Endodermal cell (in vitro differentiated cells): ENCODE measurements at regions not wholly inside any gene's neighbourhood (a gene's known extent, or its start where the extent isn't known, plus 50 kb on each side); places are given as distances from the start of the nearest gene placed in this dataset.

Experiments used
- DNase-seq: peaks from one replicate; pipeline ENCODE4 v3.0.0-alpha.2; 2017
- H3K27ac ChIP-seq: 2 replicates; pipeline ENCODE4 v1.5.1; 2013; ENCODE audit warnings: mild to moderate bottlenecking, low read depth, low read length, moderate library complexity
- H3K27me3 ChIP-seq: 2 replicates; pipeline ENCODE4 v1.6.1; 2013; ENCODE audit warnings: mild to moderate bottlenecking, low read length, moderate library complexity; ENCODE audit not compliant: insufficient read depth, control insufficient read depth, poor library complexity, severe bottlenecking
- H3K36me3 ChIP-seq: 2 replicates; pipeline ENCODE4 v1.7.0; 2013; ENCODE audit warnings: mild to moderate bottlenecking, low read length, moderate library complexity; ENCODE audit not compliant: control insufficient read depth, insufficient read depth
- H3K4me1 ChIP-seq: one replicate; pipeline ENCODE4 v1.7.0; 2013; ENCODE audit warnings: low read length; ENCODE audit not compliant: control insufficient read depth, insufficient read depth
- H3K4me3 ChIP-seq: 2 replicates; pipeline ENCODE4 v1.5.1; 2013; ENCODE audit warnings: mild to moderate bottlenecking, low read length, moderate library complexity
- H3K9ac ChIP-seq: 2 replicates; pipeline ENCODE4 v1.6.1; 2013; ENCODE audit warnings: mild to moderate bottlenecking, low read length, moderate library complexity; ENCODE audit not compliant: poor library complexity, severe bottlenecking; ENCODE audit errors: extremely low read depth
- H3K9me3 ChIP-seq: 2 replicates; pipeline ENCODE4 v1.6.1; 2013; ENCODE audit warnings: mild to moderate bottlenecking, low read length, moderate library complexity; ENCODE audit not compliant: control insufficient read depth
- H3K27ac Mint-ChIP-seq: 2 replicates; pipeline ENCODE4 v1.8.0; 2020; ENCODE audit warnings: mixed read lengths
- H3K27me3 Mint-ChIP-seq: 2 replicates; pipeline ENCODE4 v1.8.0; 2021; ENCODE audit warnings: mild to moderate bottlenecking, mixed read lengths; ENCODE audit not compliant: insufficient read depth
- H3K36me3 Mint-ChIP-seq: 2 replicates; pipeline ENCODE4 v1.8.0; 2020; ENCODE audit warnings: low read depth, mixed read lengths
- H3K4me1 Mint-ChIP-seq: 2 replicates; pipeline ENCODE4 v1.8.0; 2020; ENCODE audit warnings: mixed read lengths
- H3K4me3 Mint-ChIP-seq: 2 replicates; pipeline ENCODE4 v1.8.0; 2020; ENCODE audit warnings: mild to moderate bottlenecking, moderate library complexity, mixed read lengths
- H3K9me3 Mint-ChIP-seq: 2 replicates; pipeline ENCODE4 v1.8.0; 2020; ENCODE audit warnings: mild to moderate bottlenecking, mixed read lengths
- WGBS, 2 experiments: methylation state at CpG; one replicate each; pipeline versions ENCODE4 v1.1.5 to v1.1.7; 2013; ENCODE audit warnings: missing lambda C conversion rate in 2 of 2, mixed read lengths in 1 of 2; ENCODE audit not compliant: insufficient coverage in 1 of 2, insufficient read length in 1 of 2; 5-methylcytosine and 5-hydroxymethylcytosine counted together
- TF ChIP-seq, protein P1 (sequence below): fragments of 200-600 bp; sonication (generic); conservative IDR thresholded peaks from 2 replicates; pipeline ENCODE4 v1.5.0; 2021; ENCODE audit warnings: antibody characterized with exemption, mild to moderate bottlenecking

DNA sequence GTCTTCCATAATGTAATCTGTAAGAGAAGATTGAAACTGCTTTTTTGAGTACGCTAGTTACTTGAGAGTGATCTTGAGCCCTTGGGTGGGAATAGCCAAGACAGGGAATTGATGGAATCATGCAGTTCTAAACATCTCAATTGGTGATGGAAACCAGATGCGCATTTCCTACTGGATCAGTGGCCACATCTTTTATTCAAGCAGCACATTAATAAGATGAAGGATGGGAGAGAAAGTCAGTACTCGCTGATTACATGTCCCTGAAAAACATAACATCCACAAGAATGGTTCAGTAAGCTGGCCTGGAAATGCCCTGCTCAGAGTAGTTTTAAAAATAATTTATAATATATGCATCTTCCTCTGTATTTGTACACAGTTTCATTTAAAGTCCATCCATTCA, 833.8 kb downstream of the JRKL start:
- TF ChIP-seq, protein P1, sequence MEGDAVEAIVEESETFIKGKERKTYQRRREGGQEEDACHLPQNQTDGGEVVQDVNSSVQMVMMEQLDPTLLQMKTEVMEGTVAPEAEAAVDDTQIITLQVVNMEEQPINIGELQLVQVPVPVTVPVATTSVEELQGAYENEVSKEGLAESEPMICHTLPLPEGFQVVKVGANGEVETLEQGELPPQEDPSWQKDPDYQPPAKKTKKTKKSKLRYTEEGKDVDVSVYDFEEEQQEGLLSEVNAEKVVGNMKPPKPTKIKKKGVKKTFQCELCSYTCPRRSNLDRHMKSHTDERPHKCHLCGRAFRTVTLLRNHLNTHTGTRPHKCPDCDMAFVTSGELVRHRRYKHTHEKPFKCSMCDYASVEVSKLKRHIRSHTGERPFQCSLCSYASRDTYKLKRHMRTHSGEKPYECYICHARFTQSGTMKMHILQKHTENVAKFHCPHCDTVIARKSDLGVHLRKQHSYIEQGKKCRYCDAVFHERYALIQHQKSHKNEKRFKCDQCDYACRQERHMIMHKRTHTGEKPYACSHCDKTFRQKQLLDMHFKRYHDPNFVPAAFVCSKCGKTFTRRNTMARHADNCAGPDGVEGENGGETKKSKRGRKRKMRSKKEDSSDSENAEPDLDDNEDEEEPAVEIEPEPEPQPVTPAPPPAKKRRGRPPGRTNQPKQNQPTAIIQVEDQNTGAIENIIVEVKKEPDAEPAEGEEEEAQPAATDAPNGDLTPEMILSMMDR, result no peak
- Mint-ChIP-seq H3K27ac (no peak overlapping the region), H3K27me3 (no peaks in the 10 kb centered on the region), H3K4me1 (peaks cover 15% of the 10 kb centered on the region), H3K36me3 (no peaks in the 10 kb centered on the region), H3K9me3 (no peaks in the 10 kb centered on the region), H3K4me3 (no peak overlapping the region)
- no peak for DNase-seq
- Histone ChIP-seq H3K4me3 (no peak overlapping the region), H3K4me1 (no peaks in the 10 kb centered on the region), H3K9me3 (no peaks in the 10 kb centered on the region), H3K27me3 (no peaks in the 10 kb centered on the region), H3K36me3 (no peaks in the 10 kb centered on the region), H3K9ac (no peak overlapping the region), H3K27ac (no peak overlapping the region)
- WGBS, 2 experiments, result 91 to 98% methylated on average over 1 to 3 of the region's 3 CpGs

DNA sequence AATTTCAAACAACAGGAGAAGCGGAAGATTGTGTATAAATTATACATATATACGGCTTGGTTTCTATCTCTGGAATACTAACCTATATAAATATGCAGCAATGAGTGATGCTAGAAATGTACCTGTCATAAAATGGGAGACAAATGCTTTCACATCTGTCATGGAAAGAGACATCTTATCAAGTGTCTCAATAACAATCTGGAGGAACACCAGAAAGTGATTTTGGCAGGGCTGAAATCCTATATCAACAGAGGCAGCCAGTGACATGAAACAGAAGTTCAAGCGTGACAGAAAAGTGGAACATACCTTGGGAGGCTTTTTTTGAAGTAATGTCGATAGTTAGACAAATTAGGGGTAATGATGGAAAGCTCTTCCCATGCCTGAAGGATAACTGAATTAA, 834.6 kb downstream of the JRKL start:
- H3K9me3 Mint-ChIP-seq, result no peaks in the 10 kb centered on the region
- 86 to 98% methylated on average over 2 to 3 of the region's 4 CpGs for WGBS, 2 experiments
- no peak overlapping the region for H3K9ac ChIP-seq
- no peak overlapping the region for H3K27ac Mint-ChIP-seq
- H3K4me1 ChIP-seq, result no peaks in the 10 kb centered on the region
- TF ChIP-seq, protein P1, result no peak
- no peaks in the 10 kb centered on the region for H3K36me3 Mint-ChIP-seq
- H3K4me1 Mint-ChIP-seq, result peaks cover 15% of the 10 kb centered on the region
- no peak overlapping the region for H3K4me3 ChIP-seq
- no peaks in the 10 kb centered on the region for H3K9me3 ChIP-seq
- no peaks in the 10 kb centered on the region for H3K27me3 ChIP-seq
- no peak overlapping the region for H3K4me3 Mint-ChIP-seq
- H3K36me3 ChIP-seq, result no peaks in the 10 kb centered on the region
- H3K27ac ChIP-seq, result no peak overlapping the region
- DNase-seq, result no peak
- no peaks in the 10 kb centered on the region for H3K27me3 Mint-ChIP-seq

DNA sequence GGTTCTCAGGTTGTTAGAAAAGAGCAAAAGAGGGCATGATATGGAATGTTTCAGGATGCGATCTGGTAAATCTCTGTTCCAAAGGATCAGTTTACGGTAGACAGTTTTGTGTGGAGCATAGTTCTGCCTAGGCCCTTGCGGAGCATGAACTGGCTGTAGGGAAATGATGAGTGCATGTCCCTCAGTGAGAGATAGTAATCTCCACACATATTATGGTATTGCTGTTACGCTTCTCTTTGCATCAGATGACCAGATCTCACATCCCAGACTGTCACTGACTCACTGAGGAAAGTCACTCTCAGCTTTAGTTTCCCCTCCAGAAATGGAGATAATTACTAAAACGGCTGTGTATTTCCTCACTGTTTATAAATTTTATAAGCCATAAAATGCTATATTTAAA, 836.0 kb downstream of the JRKL start:
- TF ChIP-seq, protein P1, result no peak
- peaks cover 15% of the 10 kb centered on the region for H3K4me1 Mint-ChIP-seq
- no peaks in the 10 kb centered on the region for H3K36me3 Mint-ChIP-seq
- H3K4me3 Mint-ChIP-seq, result no peak overlapping the region
- DNase-seq, result no peak
- no peaks in the 10 kb centered on the region for H3K27me3 Mint-ChIP-seq
- H3K9me3 Mint-ChIP-seq, result no peaks in the 10 kb centered on the region
- Histone ChIP-seq H3K27ac (no peak overlapping the region), H3K9me3 (no peaks in the 10 kb centered on the region), H3K27me3 (no peaks in the 10 kb centered on the region), H3K36me3 (no peaks in the 10 kb centered on the region), H3K9ac (no peak overlapping the region), H3K4me3 (no peak overlapping the region), H3K4me1 (no peaks in the 10 kb centered on the region)
- H3K27ac Mint-ChIP-seq, result no peak overlapping the region
- WGBS, 2 experiments, result 94 to 95% methylated on average over 3 to 4 of the region's 5 CpGs
